Osteoblast (primary cell): ENCODE measurements at regions not wholly inside any gene's neighbourhood (a gene's known extent, or its start where the extent isn't known, plus 50 kb on each side); places are given as distances from the start of the nearest gene placed in this dataset.
"Not testable (repeated sequence)": the region's sequence is repeated elsewhere in the genome, so short reads cannot be mapped to it uniquely, and the experiment has no call there.

Source experiments
- DNase-seq: peaks from one replicate; pipeline ENCODE4 v3.0.0; 2011; ENCODE audit warnings: low spot score, mixed read lengths; ENCODE audit not compliant: insufficient read length; ENCODE audit errors: missing footprints
- H2AFZ ChIP-seq: 2 replicates; pipeline ENCODE4 v1.6.0; 2011; ENCODE audit warnings: mild to moderate bottlenecking, low read length
- H3K27ac ChIP-seq: 2 replicates; pipeline ENCODE4 v1.5.1; 2011; ENCODE audit warnings: mild to moderate bottlenecking, low read depth, low read length, moderate library complexity
- H3K27me3 ChIP-seq: 2 replicates; pipeline ENCODE4 v1.6.0; 2012; ENCODE audit warnings: mild to moderate bottlenecking, control low read depth, inconsistent platforms, low read length, moderate library complexity; ENCODE audit not compliant: insufficient read depth
- H3K36me3 ChIP-seq: 2 replicates; pipeline ENCODE4 v1.5.1; 2011; ENCODE audit warnings: mild to moderate bottlenecking, low read length, control low read depth, moderate library complexity; ENCODE audit not compliant: insufficient read depth
- H3K4me1 ChIP-seq: 2 replicates; pipeline ENCODE4 v1.5.1; 2011; ENCODE audit warnings: mild to moderate bottlenecking, low read length, control low read depth, moderate library complexity; ENCODE audit not compliant: insufficient read depth
- H3K4me2 ChIP-seq: 2 replicates; pipeline ENCODE4 v1.6.0; 2011; ENCODE audit warnings: mild to moderate bottlenecking, low read length; ENCODE audit not compliant: insufficient read depth
- H3K4me3 ChIP-seq: fragments of 200-600 bp; sonication (generic); 3 replicates; pipeline ENCODE4 v1.5.1; 2012; ENCODE audit warnings: mild to moderate bottlenecking, low read length, inconsistent platforms; ENCODE audit not compliant: insufficient read depth
- H3K79me2 ChIP-seq: 2 replicates; pipeline ENCODE4 v1.6.0; 2012; ENCODE audit warnings: mild to moderate bottlenecking, low read length, control low read depth, inconsistent platforms; ENCODE audit not compliant: insufficient read depth
- H3K9me3 ChIP-seq: 2 replicates; pipeline ENCODE4 v1.5.1; 2011; ENCODE audit warnings: low read depth, low read length, control low read depth
- H4K20me1 ChIP-seq: 2 replicates; pipeline ENCODE4 v1.6.0; 2012; ENCODE audit warnings: mild to moderate bottlenecking, low read length, control low read depth; ENCODE audit not compliant: insufficient read depth
- CTCF ChIP-seq: IDR thresholded peaks from 2 replicates; pipeline ENCODE4 v1.5.1; 2011; ENCODE audit warnings: mild to moderate bottlenecking, low read depth, low read length, moderate library complexity; ENCODE audit errors: extremely low read depth

DNA sequence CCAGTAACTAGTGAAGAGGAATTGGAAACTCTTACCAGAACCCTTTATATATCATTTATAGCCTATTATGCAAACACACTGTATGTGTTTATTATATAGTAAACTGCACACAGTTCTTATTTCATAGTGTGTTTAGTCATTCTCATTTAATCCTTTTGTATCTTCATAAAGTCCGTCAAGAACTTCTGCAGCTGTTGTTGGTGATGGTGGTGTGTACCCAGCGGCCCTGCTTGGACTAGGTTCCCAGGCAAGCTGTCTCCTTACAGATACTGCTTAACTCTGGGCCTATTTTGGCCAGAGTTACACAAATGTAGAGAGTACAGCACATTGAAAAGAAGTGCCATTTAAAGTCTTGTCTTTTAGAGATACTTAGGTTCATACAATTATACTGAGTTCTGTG lies 231.9 kb downstream of the NDUFS4 start:
- TF ChIP-seq CTCF = no peak
- Histone ChIP-seq H3K4me3 (no peak overlapping the region), H4K20me1 (no peaks in the 10 kb centered on the region), H3K79me2 (no peaks in the 10 kb centered on the region), H3K9me3 (no peaks in the 10 kb centered on the region), H2AFZ (no peak overlapping the region), H3K27ac (no peak overlapping the region), H3K27me3 (peaks cover 3% of the 10 kb centered on the region), H3K36me3 (no peaks in the 10 kb centered on the region), H3K4me1 (no peaks in the 10 kb centered on the region), H3K4me2 (no peak overlapping the region)
- DNase-seq = no peak

GRCh38 chr5:53799644-53800043 lies 239.2 kb downstream of the NDUFS4 start:
- not testable (repeated sequence) for H3K4me3 ChIP-seq, H3K4me1 ChIP-seq, H3K36me3 ChIP-seq, H4K20me1 ChIP-seq, H3K27me3 ChIP-seq, DNase-seq, H3K9me3 ChIP-seq, H2AFZ ChIP-seq, H3K4me2 ChIP-seq, H3K79me2 ChIP-seq, H3K27ac ChIP-seq

GRCh38 chr5:53808392-53808791 lies 248.0 kb downstream of the NDUFS4 start:
- H3K4me2 ChIP-seq, H3K36me3 ChIP-seq, H3K27me3 ChIP-seq, H2AFZ ChIP-seq, H4K20me1 ChIP-seq, H3K4me1 ChIP-seq, H3K27ac ChIP-seq, H3K79me2 ChIP-seq, H3K9me3 ChIP-seq, H3K4me3 ChIP-seq, DNase-seq: not testable (repeated sequence)

- Histone ChIP-seq H3K36me3 (no peaks in the 10 kb centered on the region), H3K27ac (no peak overlapping the region), H3K27me3 (no peaks in the 10 kb centered on the region), H3K4me2 (no peak overlapping the region), H4K20me1 (no peaks in the 10 kb centered on the region), H2AFZ (no peak overlapping the region), H3K4me1 (peaks cover 3% of the 10 kb centered on the region), H3K4me3 (no peak overlapping the region), H3K9me3 (no peaks in the 10 kb centered on the region), H3K79me2 (no peaks in the 10 kb centered on the region)
- DNase-seq = no peak
- no peak for TF ChIP-seq CTCF
Observed at GRCh38 chr5:53814819-53815218, 254.4 kb downstream of the NDUFS4 start.

DNA sequence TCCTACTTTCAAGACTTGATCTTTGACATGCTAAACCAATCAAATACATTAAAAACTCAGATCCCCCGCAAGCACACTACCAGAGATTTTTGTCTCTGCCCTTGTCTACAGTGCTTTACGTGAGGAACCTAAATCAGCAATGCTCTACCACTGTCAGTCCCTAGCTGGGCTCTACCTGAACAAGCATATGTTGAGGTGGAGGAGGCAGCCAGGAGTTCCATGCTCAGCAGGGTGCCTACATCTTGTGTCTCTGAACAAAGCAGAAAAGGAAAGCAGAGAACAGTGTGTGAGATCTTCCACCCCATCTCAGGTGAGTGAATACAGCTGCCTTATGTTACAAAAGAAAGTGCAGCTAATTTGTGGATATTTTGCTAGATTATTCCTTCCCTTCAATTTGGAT lies 255.0 kb downstream of the NDUFS4 start:
- no peak for TF ChIP-seq CTCF
- DNase-seq = no peak
- no peak overlapping the region for H3K4me3 ChIP-seq
- no peaks in the 10 kb centered on the region for H4K20me1 ChIP-seq
- H3K79me2 ChIP-seq = no peaks in the 10 kb centered on the region
- no peak overlapping the region for H3K4me2 ChIP-seq
- no peaks in the 10 kb centered on the region for H3K27me3 ChIP-seq
- no peak overlapping the region for H3K27ac ChIP-seq
- no peak overlapping the region for H2AFZ ChIP-seq
- no peaks in the 10 kb centered on the region for H3K9me3 ChIP-seq
- H3K4me1 ChIP-seq = peaks cover 3% of the 10 kb centered on the region
- no peaks in the 10 kb centered on the region for H3K36me3 ChIP-seq
